Glutamatergic neuron (in vitro differentiated cells): ENCODE measurements at regions not wholly inside any gene's neighbourhood (a gene's known extent, or its start where the extent isn't known, plus 50 kb on each side); places are given as distances from the start of the nearest gene placed in this dataset.
"Not testable (repeated sequence)": the region's sequence is repeated elsewhere in the genome, so short reads cannot be mapped to it uniquely, and the experiment has no call there.

Experiments
- DNase-seq: peaks from one replicate; pipeline ENCODE4 v3.0.0; 2022
- H3K27ac Mint-ChIP-seq: one replicate; pipeline ENCODE4 v1.8.0; 2020; ENCODE audit warnings: mild to moderate bottlenecking, mixed read lengths, inconsistent platforms; ENCODE audit not compliant: unreplicated experiment
- H3K27me3 Mint-ChIP-seq: one replicate; pipeline ENCODE4 v1.8.0; 2020; ENCODE audit warnings: mild to moderate bottlenecking, moderate library complexity, mixed read lengths, inconsistent platforms; ENCODE audit not compliant: unreplicated experiment
- H3K36me3 Mint-ChIP-seq: one replicate; pipeline ENCODE4 v1.8.0; 2020; ENCODE audit warnings: mild to moderate bottlenecking, mixed read lengths, inconsistent platforms; ENCODE audit not compliant: unreplicated experiment
- H3K4me1 Mint-ChIP-seq: one replicate; pipeline ENCODE4 v1.8.0; 2020; ENCODE audit warnings: mild to moderate bottlenecking, low read depth, mixed read lengths, inconsistent platforms; ENCODE audit not compliant: unreplicated experiment
- H3K4me3 Mint-ChIP-seq: one replicate; pipeline ENCODE4 v1.8.0; 2020; ENCODE audit warnings: mild to moderate bottlenecking, mixed read lengths, inconsistent platforms; ENCODE audit not compliant: unreplicated experiment
- H3K9me3 Mint-ChIP-seq: one replicate; pipeline ENCODE4 v1.8.0; 2020; ENCODE audit warnings: mild to moderate bottlenecking, moderate library complexity, mixed read lengths, inconsistent platforms; ENCODE audit not compliant: unreplicated experiment
- TF ChIP-seq, protein P1 (sequence below): fragments of 200-600 bp; sonication (generic); IDR thresholded peaks from one replicate; pipeline ENCODE4 v1.5.0; 2021; ENCODE audit not compliant: partially characterized antibody, unreplicated experiment

DNA sequence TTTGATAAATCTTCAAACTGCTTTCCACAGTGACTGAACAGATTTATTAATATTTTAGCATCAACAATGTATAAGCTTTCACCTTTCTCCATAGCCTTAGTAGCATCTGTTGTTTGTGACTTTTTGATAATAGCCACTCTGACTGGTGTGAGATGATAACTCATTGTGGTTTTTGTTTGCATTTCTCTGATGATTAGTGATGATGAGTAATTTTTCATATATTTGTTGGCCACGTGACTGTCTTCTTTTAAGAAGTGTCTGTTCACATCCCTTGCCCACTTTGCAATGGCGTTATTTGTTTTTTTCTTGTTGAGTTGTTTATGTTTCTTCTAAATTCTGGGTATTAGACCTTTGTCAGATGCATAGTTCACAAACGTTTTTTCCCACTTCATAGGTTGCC is 952.9 kb downstream of the TRIB2 start:
- H3K36me3 Mint-ChIP-seq: peaks cover 5% of the 10 kb centered on the region
- H3K9me3 Mint-ChIP-seq: no peaks in the 10 kb centered on the region
- TF ChIP-seq, protein P1, sequence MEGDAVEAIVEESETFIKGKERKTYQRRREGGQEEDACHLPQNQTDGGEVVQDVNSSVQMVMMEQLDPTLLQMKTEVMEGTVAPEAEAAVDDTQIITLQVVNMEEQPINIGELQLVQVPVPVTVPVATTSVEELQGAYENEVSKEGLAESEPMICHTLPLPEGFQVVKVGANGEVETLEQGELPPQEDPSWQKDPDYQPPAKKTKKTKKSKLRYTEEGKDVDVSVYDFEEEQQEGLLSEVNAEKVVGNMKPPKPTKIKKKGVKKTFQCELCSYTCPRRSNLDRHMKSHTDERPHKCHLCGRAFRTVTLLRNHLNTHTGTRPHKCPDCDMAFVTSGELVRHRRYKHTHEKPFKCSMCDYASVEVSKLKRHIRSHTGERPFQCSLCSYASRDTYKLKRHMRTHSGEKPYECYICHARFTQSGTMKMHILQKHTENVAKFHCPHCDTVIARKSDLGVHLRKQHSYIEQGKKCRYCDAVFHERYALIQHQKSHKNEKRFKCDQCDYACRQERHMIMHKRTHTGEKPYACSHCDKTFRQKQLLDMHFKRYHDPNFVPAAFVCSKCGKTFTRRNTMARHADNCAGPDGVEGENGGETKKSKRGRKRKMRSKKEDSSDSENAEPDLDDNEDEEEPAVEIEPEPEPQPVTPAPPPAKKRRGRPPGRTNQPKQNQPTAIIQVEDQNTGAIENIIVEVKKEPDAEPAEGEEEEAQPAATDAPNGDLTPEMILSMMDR: no peak
- no peak overlapping the region for H3K27ac Mint-ChIP-seq
- H3K4me1 Mint-ChIP-seq: no peaks in the 10 kb centered on the region
- H3K27me3 Mint-ChIP-seq: no peaks in the 10 kb centered on the region
- DNase-seq: no peak
- no peak overlapping the region for H3K4me3 Mint-ChIP-seq

DNA sequence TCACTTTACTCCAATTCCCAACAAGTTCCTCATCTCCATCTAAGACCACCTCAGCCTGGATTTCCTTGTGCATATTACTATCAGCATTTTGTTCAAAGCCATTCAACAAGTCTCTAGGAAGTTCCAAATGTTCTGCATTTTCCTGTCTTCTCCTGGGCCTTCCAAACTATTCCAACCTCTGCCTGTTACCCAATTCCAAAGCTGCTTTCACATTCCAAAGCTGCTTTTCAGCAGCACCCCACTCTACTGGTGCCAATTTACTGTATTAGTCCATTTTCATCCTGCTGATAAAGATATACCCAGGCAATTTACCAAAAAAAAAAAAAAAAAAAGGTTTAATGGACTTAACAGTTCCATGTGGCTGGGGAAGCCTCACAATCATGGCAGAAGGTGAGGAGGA is 957.1 kb downstream of the TRIB2 start:
- not testable (repeated sequence) for H3K36me3 Mint-ChIP-seq, H3K27me3 Mint-ChIP-seq, DNase-seq, H3K9me3 Mint-ChIP-seq, H3K4me1 Mint-ChIP-seq, H3K27ac Mint-ChIP-seq, H3K4me3 Mint-ChIP-seq

DNA sequence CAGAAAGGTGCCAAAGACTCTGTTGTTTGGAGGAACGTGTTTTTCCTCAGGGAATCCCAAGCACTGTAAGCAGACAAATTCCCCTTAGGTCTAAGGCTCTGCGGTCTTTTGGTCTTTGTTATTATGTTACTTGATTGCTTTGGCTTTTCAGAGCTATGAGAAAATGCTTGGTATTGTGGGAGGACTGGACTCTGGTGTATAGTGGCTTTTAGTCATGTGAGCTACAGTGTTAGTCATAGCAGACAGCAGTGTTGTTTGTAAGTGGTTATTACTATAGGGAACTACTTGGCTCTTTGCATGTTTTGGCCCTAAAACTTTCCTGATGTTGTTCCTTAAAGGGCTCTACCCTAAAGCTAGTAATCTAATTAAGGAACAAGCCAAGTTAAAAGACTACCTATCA is 956.2 kb upstream of the LRATD1 start:
- no peaks in the 10 kb centered on the region for H3K9me3 Mint-ChIP-seq

DNA sequence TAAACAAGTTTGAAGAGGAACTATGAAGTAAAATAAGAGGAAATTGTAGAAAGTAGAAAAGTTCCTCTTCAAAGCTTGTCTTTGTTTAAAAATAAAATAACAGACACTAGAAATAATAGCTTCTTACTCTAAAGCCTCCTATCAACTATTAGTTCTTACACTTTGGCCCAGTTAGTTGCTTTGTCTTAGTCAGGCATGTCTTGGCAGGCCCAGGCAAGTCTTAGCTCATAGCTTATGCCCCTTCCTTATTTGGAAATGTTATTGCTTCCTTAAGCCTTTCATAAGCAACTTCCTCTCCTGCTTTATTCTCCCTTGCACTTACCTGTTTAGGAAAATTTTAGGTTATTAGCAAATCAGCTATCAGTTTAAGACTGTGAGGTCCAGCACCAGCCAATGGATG is 950.6 kb upstream of the LRATD1 start:
- Mint-ChIP-seq H3K27ac (peak overlapping the region; percentile 11), H3K4me3 (no peak overlapping the region), H3K27me3 (peaks cover 5% of the 10 kb centered on the region), H3K36me3 (peaks cover 8% of the 10 kb centered on the region), H3K4me1 (peaks cover 3% of the 10 kb centered on the region), H3K9me3 (peaks cover 5% of the 10 kb centered on the region)
- TF ChIP-seq, protein P1: no peak
- DNase-seq: no peak

More for the DNA sequence above, 956.2 kb upstream of the LRATD1 start:
- Mint-ChIP-seq H3K36me3 (peaks cover 5% of the 10 kb centered on the region), H3K4me3 (no peak overlapping the region), H3K27ac (no peak overlapping the region), H3K4me1 (no peaks in the 10 kb centered on the region), H3K27me3 (peaks cover 5% of the 10 kb centered on the region)
- TF ChIP-seq, protein P1: no peak
- DNase-seq: no peak

DNA sequence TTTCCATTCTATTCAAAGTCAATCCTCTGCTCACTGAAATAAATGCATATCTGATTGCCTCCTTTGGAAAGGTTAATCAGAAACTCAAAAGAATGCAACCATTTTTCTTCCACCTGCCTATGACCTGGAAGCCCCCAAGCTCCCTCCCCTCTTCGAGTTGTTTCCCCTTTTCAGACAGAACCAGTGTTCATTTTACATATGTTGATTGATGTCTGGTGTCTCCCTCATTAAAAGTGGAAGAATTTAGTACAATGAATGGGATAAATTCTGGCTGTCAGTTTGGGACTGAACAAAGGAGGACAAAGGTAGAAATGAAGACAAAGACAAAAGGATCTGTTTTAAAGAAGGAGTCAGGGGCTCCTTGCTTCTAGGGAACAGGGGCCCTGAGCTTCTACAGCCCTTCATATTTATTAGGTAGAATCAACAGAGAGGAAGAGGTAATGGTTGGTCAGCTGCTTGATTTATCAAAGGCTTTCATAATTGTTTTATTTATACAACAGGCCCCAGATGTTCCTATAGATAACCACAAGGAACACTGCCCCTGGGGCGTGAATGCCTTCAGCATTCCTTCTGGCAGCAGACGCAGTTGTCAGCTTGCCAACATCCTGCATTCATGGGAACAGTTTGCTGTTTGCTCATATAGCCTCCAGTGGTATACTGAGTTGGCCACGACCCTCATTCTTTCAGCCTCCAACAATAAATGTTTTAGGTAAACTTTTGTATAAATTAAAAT is 949.8 kb upstream of the LRATD1 start:
- TF ChIP-seq, protein P1: no peak

More for the DNA sequence above, 949.8 kb upstream of the LRATD1 start:
- no peak overlapping the region for H3K27ac Mint-ChIP-seq
- H3K9me3 Mint-ChIP-seq: peaks cover 5% of the 10 kb centered on the region
- peaks cover 2% of the 10 kb centered on the region for H3K27me3 Mint-ChIP-seq
- H3K4me1 Mint-ChIP-seq: peaks cover 3% of the 10 kb centered on the region
- H3K4me3 Mint-ChIP-seq: no peak overlapping the region
- H3K36me3 Mint-ChIP-seq: peaks cover 8% of the 10 kb centered on the region
- DNase-seq: no peak
